Glutamatergic neuron (in vitro differentiated cells): ENCODE measurements at regions not wholly inside any gene's neighbourhood (a gene's known extent, or its start where the extent isn't known, plus 50 kb on each side); places are given as distances from the start of the nearest gene placed in this dataset.

Source experiments
- DNase-seq: peaks from one replicate; pipeline ENCODE4 v3.0.0; 2022
- H3K27ac Mint-ChIP-seq: one replicate; pipeline ENCODE4 v1.8.0; 2020; ENCODE audit warnings: mild to moderate bottlenecking, mixed read lengths, inconsistent platforms; ENCODE audit not compliant: unreplicated experiment
- H3K27me3 Mint-ChIP-seq: one replicate; pipeline ENCODE4 v1.8.0; 2020; ENCODE audit warnings: mild to moderate bottlenecking, moderate library complexity, mixed read lengths, inconsistent platforms; ENCODE audit not compliant: unreplicated experiment
- H3K36me3 Mint-ChIP-seq: one replicate; pipeline ENCODE4 v1.8.0; 2020; ENCODE audit warnings: mild to moderate bottlenecking, mixed read lengths, inconsistent platforms; ENCODE audit not compliant: unreplicated experiment
- H3K4me1 Mint-ChIP-seq: one replicate; pipeline ENCODE4 v1.8.0; 2020; ENCODE audit warnings: mild to moderate bottlenecking, low read depth, mixed read lengths, inconsistent platforms; ENCODE audit not compliant: unreplicated experiment
- H3K4me3 Mint-ChIP-seq: one replicate; pipeline ENCODE4 v1.8.0; 2020; ENCODE audit warnings: mild to moderate bottlenecking, mixed read lengths, inconsistent platforms; ENCODE audit not compliant: unreplicated experiment
- H3K9me3 Mint-ChIP-seq: one replicate; pipeline ENCODE4 v1.8.0; 2020; ENCODE audit warnings: mild to moderate bottlenecking, moderate library complexity, mixed read lengths, inconsistent platforms; ENCODE audit not compliant: unreplicated experiment
- CTCF ChIP-seq: fragments of 200-600 bp; sonication (generic); IDR thresholded peaks from one replicate; pipeline ENCODE4 v1.5.0; 2021; ENCODE audit not compliant: partially characterized antibody, unreplicated experiment

GRCh38 chr4:38424151-38424871 is 239.7 kb upstream of the KLF3 start:
- Mint-ChIP-seq H3K27me3 (no peaks in the 10 kb centered on the region), H3K27ac (no peak overlapping the region), H3K4me3 (no peak overlapping the region), H3K36me3 (peaks cover 10% of the 10 kb centered on the region), H3K4me1 (no peaks in the 10 kb centered on the region), H3K9me3 (peaks cover 5% of the 10 kb centered on the region)
- TF ChIP-seq CTCF, result no peak
- no peak for DNase-seq

- H3K9me3 Mint-ChIP-seq, result no peaks in the 10 kb centered on the region
- H3K4me3 Mint-ChIP-seq, result no peak overlapping the region
- DNase-seq, result no peak
- TF ChIP-seq CTCF, result no peak
- no peaks in the 10 kb centered on the region for H3K4me1 Mint-ChIP-seq
- H3K27me3 Mint-ChIP-seq, result no peaks in the 10 kb centered on the region
- H3K36me3 Mint-ChIP-seq, result no peaks in the 10 kb centered on the region
- H3K27ac Mint-ChIP-seq, result no peak overlapping the region
Observed at GRCh38 chr4:38426532-38426931, 237.5 kb upstream of the KLF3 start.

GRCh38 chr4:38430841-38431240 is 233.2 kb upstream of the KLF3 start:
- Mint-ChIP-seq H3K27me3 (peaks cover 2% of the 10 kb centered on the region), H3K36me3 (no peaks in the 10 kb centered on the region), H3K9me3 (no peaks in the 10 kb centered on the region), H3K27ac (no peak overlapping the region), H3K4me1 (no peaks in the 10 kb centered on the region), H3K4me3 (no peak overlapping the region)
- no peak for TF ChIP-seq CTCF
- no peak for DNase-seq

GRCh38 chr4:38442073-38442788 is 221.8 kb upstream of the KLF3 start:
- no peaks in the 10 kb centered on the region for H3K36me3 Mint-ChIP-seq
- TF ChIP-seq CTCF, result no peak
- H3K27ac Mint-ChIP-seq, result no peak overlapping the region
- DNase-seq, result no peak
- no peak overlapping the region for H3K4me3 Mint-ChIP-seq
- no peaks in the 10 kb centered on the region for H3K27me3 Mint-ChIP-seq
- no peaks in the 10 kb centered on the region for H3K9me3 Mint-ChIP-seq
- H3K4me1 Mint-ChIP-seq, result no peaks in the 10 kb centered on the region
